NCI-H2107 treated with DMSO at 0.1 percent for 48 hours (cell line): ENCODE measurements at regions not wholly inside any gene's neighbourhood (a gene's known extent, or its start where the extent isn't known, plus 50 kb on each side); places are given as distances from the start of the nearest gene placed in this dataset.

ENCODE experiments used
- DNase-seq: peaks from one replicate; lab custom pipeline; 2025; ENCODE audit not compliant: unreplicated experiment; lab: John Stamatoyannopoulos, UW

DNA sequence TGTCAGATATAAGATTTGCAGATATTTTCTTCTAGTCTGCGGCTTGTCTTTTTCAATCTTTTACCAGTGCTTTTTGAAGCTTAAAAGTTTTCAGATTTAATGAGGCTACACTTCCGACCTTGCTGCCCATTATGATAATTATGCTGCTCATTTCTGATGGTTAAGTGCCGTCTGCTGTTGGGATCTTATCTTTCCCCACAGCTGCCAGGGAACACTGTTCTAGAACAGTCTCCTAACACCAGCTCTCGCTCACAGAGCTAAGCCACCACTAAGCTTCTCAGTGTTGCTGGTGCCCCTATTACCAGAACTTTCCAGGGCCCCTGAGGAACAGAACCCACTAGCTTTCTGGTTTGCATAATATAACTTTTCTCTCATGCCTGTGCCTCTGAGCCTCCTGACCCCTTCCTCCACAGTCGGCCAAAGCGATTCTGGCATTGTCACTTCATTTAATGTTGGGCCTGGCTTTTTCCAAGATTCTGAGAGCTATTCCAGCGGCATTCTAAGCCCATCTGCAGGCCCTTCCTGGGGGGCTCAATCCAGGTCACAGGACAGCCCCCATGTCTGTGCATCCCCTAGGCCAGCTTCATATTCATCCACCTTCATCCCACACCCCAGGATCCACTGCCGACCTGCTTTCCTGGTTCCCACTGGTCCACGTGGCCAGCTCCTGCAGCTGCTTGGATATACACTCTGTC lies 237.0 kb downstream of the PTPRU start:
- no peak for DNase-seq

DNA sequence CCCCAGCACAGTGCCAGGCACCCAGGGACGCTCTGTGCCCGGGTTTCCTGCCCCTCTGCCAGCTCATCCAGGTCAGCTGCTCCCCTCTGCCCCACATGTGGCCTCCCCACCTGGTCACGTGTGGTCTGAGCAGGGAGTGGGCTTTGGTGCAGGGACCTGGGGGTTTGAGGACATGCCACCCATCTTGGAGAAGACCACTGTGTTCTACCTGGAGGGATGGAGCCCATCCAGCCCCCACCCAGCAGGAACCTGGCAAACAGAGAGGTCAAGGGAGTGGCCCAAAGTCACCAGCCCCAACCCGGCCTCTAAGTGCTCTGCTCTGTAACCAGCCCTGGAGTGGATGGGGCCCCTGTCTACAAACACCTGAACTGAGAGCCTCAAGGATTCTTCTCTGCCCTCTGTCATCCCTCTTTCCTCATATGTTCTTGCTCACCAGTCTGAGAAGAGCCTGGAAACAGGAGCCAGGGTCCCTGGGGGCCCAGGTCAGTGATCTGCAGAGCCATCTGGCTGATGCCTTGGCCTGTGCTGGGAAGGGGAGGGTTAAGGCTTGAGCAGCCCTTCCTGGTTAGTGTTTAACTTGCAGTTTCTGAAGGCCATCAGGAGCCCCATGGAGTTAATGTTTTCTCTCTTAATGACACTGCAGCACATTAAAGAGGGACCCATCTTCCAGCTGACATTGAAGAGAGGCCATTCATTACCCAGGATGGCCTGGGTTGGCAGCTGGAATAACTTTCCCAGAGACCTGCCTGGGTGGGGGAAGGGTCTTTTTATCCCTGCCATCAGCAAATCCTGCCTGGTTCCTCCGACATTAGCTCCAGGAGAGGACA lies 235.4 kb downstream of the PTPRU start:
- no peak for DNase-seq

DNA sequence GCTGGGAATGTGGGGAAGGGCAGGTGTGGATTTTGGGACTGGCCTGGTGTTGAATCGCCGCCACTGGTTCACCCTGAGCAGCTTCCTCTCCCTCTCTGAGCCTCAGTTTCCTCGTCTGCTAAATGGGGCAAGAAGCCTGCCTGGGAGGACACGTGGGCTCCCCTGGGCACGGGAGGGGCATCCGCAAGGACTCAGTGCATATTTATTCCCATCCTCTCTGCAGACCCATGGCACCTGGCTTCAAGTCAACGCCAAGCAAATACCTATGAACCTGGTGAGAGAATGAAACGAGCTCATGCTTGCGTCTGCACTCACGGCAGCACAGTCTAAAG lies 234.4 kb downstream of the PTPRU start:
- no peak for DNase-seq

DNA sequence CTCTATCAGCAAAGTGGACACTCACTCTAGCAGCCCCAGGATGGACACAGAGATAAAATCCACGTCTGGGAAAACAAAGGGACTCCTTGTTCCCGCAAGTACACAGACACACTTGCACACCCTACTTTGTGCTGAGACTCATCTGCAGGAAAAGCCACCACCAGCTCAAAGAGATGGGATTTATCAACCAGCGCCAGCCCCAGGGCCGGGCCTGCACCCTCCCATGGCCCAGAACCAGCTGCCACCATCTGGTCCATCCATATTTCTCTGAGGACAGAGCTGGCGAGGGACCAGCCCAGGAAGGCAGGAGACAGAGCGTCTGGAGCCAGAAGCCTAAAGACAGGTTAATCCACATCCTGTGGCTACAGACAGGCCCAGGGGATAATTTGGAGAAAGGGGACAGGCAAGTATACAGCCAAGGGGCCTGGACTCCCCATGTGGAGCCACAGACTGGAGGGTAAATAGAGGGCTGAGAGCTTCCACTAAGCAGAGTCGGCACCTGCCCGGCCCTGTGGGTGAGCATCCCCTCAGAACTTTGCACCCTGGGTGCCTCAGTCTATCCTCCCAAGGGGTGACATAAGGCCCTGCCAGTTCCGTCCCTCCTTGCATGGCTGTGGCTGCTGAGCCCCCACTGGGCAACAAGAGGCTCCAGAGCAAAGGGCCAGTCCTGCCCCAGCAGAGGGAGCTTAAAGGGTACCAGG lies 233.9 kb downstream of the PTPRU start:
- no peak for DNase-seq

DNA sequence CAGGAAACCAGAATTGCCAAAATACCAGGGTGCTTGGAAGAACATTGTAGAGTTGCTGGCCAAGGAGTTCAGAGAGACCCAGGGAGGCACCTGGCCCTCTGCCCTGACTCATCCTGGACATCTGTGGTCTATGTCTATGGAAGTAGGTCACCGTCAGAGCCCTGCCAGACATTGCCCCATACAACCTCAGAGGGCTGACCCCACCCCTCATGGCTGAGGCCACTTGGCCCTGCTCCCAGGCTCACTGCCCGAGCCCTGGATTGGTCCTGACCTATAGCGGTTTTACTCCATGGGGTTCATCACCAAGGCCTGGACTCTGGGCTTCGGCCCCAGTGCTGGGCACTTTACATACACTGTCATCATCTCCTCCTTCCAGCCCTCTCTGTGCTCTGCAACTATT lies 233.1 kb downstream of the PTPRU start:
- DNase-seq, result no peak

DNA sequence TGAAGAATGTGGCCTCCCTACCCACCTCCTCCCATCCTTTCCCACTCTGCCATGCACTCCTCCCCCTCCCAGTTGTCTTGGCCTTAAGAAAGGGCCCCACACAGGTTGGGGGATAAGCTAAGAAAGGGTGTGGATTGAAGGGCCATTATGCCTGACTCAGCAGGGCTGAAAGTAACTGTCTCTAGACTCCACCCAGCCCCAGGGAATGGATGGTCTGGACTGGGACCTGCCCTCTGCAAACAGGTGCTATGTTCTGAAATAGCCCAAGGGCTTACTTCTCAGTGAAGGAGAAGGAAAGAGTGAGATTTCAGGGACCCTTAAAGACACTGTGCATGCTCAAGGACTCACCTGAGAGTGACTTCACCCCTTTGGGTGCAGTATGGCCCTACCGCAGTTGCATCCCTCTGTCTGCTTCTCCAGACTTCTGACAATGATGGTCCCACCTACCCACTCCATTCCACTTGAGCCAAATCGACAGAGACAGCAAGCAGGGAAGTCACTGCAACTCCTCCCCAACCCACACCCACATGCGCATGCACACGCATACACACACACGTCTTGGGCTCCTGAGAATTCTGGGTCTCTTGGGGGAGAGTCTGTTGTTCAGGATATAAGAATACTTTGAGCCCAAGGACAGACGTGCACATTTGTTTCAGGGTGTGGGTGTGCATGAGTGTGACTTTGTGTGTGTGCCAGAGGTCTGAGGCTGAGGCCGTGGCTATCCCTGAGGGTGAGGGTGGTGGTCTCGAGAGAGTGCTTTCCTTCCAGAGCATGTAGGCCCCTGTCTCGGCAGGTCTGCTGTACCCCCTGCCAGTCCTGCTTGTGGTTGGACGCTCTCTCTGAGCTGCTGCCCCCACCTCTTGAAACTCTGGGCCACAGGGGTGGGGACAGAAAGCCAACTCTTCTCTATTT lies 231.9 kb downstream of the PTPRU start:
- DNase-seq, result no peak

DNA sequence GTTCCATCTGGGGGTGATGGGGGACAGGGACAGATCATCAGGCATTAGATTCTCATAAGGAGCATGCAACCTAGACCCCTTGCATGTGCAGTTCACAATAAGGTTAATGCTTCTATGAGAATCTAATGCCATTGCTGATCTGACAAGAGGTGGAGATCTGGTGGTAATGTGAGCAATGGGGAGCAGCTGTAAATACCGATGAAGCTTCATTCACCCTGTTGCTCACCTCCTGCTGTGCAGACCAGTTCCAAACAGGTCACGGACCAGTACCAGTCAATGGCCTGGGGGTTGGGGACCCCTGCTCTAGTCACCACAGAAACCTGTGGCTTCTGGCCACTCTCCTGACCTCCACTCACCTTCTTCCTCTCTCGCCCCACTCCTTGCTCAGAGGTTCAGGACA lies 229.9 kb downstream of the PTPRU start:
- DNase-seq, result no peak

DNA sequence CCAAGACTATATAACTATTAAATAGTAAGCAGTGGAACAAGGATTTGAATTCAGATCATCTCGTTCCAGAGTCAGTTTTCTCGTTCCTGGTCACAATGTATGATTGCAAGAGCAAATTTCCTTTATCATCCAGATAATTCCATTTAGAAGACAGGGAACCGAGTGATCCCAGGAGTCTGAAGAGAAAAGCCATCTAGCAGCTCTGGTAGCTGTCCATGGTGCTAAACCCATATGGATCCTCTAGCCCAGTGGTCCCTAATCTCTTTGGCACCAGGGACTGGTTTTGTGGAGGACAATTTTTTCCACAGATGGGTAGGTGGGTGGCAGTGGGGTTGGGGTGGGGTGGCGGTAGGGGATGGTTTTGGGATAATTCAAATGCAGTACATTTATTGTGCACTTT lies 229.4 kb downstream of the PTPRU start:
- DNase-seq, result no peak

DNA sequence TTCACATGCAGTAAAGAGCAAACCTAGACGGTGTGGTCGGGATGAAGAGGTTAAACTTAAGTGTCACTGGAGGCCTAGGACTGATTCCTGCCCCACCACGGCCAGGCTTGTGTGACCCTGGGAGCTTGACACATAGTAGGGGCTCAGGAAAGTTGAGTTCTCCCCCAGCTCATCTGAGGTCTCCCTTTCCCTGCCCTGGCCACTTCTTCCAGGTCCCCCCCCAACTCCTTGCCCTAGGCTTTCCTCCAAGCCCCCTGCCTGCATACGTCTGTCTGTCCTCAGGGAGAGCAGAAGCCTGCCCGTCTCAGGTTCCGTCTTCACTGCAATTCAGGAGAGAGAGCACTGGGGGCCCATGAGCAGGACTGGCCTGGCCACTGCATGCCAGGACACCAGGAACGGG lies 225.8 kb downstream of the PTPRU start:
- no peak for DNase-seq

DNA sequence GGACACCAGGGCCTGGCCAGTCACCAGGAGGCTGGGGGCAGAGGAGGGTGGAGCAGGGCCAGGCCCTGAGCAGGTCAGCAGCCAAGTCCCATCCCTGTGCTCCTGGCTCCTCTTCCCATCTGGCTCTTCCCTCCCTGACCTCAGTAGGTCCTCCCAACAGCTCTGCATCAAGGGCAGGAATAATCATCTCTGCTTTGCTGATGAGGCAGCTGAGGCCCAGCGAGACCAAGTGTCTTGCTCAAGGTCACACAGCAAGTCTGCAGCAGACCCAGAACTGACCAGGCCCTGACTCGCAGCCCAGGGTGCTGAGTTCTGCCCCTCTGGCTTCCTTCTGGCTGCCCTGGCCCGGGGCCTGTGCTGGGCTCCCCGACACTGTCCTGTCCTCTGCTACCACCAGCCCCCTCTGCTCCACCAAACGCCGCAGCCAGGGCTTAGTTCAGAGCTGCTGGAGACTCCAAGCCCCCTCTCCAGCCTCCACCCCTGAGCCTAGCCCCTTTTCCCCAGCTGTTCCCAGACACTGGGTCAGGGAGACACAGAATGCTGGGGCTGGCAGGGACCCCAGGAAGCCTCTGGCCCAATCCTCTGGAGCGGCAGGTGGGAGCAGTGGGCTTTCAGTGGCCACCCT lies 224.9 kb downstream of the PTPRU start:
- no peak for DNase-seq

DNA sequence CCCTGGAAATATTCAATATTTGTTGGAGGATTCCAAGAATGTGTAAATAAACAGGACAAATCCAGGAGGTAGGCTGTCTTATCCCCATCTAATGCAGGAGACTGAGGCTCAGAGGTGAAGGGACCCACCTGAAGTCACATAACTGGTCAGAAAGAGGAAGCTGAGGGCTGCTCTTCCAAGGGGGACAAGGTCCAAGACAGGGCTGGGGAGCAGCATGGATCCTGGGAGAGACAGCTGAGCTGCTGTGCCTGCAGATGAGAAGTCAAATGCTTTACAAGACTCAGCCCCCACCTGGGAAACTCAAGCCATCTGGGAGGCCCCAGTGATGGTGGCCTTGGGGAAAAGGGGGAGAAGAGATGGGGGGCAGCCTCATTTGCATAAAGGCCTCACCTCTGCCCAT lies 224.4 kb downstream of the PTPRU start:
- no peak for DNase-seq

DNA sequence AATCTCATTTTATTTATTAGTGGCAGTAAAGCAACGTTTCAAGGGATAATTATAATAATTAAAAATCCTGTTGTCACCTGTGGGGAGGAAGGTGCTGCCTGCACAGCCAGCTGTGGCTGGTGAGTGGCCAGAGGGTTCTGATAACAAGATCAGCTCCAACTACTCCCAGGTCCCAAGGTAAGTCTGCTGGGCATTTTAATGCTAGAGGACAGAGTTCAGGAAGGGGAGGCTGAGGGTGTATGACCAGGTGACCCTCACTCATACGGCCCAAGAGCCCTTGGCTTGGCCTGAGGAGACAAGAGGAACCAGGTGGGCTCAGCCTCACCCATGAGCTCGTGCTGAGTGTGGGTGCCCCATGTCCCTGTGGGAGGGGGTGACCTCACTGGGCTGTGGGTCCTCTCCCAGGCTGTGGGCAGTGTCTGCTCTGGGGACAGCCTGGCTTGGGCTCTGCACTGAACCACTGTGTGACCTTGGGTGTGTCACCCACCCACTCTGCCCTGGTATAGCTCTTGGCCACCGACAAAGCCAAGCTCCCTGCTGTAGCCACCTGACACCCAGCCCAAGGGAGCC lies 223.8 kb downstream of the PTPRU start:
- no peak for DNase-seq

DNA sequence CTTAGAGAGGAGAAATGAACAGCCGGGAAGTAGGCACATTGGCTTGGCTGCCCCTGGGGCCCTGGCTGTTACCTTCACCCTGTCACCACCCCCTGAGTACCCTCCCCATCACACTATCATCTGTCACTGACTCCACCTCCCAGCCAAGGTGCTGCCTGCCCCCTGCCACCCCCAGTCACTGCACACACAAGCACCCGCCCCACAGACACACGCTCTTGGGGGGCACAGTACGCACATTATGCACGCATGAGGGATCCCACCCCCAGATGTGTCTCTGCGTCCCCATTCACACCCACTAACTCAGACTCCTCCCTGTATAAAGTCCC lies 223.3 kb downstream of the PTPRU start:
- no peak for DNase-seq

DNA sequence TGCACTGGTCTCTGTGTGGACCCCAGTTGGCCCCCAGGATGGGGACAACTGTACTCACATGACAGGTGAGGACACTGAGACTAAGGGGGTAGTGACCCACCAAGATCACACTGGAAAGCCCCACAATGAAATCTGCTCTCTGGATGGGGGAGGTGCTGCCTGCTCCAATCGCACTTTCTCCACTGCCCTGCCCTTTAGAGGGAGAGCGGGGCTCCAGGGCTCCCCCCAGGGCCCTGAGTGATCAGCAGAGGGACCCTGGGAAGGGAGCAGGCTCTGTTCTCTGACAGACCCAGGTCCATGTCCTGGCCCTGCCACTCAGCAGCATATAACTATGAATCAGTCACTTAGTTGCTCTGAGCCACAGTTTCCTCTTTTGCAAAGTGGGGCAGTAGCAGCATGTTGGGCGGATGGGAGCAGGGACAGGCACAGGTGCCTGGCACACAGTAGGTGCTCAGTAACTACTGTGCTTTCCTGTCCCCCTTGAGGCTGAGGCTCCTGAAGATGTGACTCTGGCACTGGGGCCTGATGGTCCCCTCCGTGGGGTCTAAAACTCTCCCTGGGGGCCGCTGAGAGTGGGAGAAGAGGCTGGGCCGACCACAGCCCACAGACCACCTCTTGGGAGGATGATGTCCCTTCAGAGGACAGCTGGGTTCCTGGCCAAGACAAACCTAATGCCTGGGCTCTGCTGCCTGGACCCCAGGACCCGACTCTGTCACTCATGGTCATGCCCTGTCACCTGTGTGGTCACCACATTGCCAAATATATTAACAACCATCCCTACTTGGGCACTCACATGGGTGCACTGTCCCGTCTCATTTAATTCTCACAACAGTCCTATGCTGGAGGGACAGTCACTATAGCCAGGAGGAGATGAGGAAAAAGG lies 222.7 kb downstream of the PTPRU start:
- DNase-seq, result no peak

DNA sequence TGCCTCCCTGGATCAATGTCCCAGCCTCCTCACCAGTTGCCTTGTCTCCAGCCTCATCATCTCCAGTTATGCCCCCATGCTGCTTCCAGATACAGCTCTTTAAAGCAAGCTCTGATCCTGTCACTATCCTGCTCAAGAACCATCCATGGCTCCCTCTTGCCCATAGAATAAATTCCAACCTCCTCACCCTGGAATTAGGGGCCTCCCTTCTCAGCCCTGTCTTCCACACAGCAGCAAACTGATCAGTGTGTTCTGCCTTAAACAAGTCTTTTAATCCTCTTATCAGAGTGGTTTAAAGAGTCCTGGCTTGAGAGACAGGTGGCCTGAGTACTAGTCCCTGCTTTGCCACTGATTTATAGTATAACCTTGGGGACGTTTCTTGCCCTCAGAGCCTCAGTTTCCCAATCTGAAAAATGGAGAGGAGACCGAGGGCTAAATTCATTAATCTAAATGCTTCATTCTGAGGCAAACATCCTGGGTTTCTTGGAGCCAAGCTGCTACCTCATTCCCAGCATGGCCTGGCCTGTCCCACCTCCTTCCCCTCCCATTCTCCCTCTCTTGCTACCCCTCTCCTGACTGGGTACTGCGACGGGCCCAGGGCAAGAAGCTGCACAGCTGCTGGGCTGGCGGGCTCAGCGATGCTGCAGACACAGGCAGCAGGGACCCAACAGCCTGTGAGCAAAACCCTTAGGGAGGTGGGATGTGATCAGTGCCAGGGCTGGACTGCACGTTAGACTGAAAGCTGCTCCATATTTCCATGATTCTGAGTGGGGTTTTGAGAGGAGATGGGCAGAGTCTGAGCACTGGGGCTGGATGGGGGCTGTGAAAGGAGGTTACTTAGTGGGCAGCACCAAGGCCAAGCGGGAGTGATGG lies 221.4 kb downstream of the PTPRU start:
- DNase-seq, result no peak

DNA sequence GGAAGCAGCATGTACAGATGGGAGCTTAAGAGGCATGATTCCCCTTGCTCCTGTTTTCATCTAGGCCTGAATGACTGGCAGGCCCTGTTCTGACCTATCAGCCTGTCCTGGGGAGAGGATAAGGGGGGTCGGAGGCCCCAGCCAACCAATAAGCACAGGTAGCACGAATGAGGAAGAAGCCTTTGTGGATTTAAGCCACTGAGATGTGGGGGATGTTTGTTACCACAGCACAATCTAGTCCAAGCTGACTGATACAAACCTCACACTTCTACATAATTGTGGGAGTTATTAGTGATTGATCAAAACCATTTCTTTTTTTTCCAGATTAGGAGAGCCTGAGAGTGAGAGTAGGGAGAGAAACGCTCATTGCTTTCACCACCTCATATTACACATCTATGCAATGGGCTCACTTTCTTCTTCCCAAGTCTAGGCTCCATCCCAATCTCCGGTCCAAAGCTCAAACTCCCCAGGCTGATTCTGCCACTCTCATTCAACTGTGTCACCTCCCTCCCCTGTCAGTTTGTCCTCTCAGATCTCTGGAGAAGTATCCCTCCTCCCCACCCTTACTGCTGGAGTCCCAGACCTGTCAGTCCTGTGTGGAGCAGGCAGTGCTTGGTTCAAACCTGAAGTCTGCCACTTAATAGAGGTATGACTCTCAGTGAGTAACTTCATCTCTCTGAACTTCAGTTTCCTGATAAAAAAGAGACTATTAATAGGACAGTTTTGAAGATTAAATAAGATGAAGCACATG lies 220.5 kb downstream of the PTPRU start:
- no peak for DNase-seq

DNA sequence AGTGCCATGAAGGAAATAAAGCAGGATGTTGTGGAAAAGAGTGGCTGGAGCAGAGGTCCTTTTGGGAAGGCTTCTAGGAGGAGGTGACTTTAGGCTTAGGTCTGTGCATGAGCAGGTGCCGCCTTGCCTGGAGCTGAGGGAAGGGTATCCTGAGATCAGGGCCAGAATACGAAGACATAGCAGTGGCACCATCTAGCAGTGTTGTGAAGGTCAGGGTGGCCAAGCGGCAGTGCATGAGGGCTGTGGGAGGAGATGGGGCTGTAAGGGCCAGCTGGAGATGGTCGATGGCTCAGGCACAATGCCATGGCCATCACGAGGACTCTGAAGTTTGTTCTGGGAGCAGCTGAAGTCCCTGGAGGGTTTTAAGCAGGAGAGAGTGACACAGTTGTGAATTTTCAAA lies 219.5 kb downstream of the PTPRU start:
- DNase-seq, result no peak
